Spleen (tissue), 7 donors: ENCODE measurements at regions not wholly inside any gene's neighbourhood (a gene's known extent, or its start where the extent isn't known, plus 50 kb on each side); places are given as distances from the start of the nearest gene placed in this dataset.

Source experiments
- POLR2A ChIP-seq, 3 donors: fragments of 450-650 bp; IDR thresholded peaks; one replicate each; pipeline ENCODE4 v1.5.1; 2017; ENCODE audit warnings: antibody characterized with exemption in 3 of 3, mild to moderate bottlenecking in 1 of 3
- POLR2AphosphoS5 ChIP-seq, 3 donors: sonication (generic); formaldehyde crosslinking; IDR thresholded peaks; one replicate each; pipeline ENCODE4 v1.5.1; 2017; ENCODE audit warnings: antibody characterized with exemption in 3 of 3
- TF ChIP-seq, protein P1 (sequence below), 11 experiments: fragments of 200-600 bp in 7 of 11; fragments of 450-650 bp in 4 of 11; sonication (generic) in 4 of 11; IDR thresholded peaks in 8 of 11; conservative IDR thresholded peaks in 3 of 11; 1 replicate in 7 of 11; 2 replicates in 4 of 11; pipeline versions ENCODE4 v1.4.0 to v1.8.0; 2016 to 2021; ENCODE audit warnings: antibody characterized with exemption in 11 of 11, inconsistent platforms in 4 of 11, mild to moderate bottlenecking in 1 of 11
- donor health status: DM: no; HTN: no; CAD: no; lungs with moderate emphysema.
- donor health status: DM: no; HTN: no; CAD: no.
- donor health status: DM: no; HTN: no; CAD: no.

DNA sequence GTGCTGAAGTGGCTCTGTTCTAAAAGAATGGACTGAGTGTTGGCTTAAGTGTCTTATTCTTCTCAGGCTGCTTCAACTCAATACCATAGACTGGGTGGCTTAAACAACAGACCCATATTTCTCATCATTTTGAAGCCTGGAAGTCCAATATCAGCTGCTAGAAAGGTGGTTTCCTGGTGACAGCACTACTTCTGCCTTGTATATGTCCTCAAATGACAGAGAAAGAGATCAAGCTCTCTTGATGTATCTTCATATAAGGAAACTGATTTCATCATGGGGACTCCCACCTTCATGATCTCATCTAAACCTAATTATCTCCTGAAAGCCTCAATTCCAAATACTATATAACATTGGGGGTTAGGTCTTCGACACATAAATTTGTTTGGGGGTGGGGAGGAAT, 449.7 kb upstream of the DSEL start:
- no peak for TF ChIP-seq POLR2AphosphoS5 (IDR thresholded peaks at IDR 0.05)
- TF ChIP-seq, protein P1, sequence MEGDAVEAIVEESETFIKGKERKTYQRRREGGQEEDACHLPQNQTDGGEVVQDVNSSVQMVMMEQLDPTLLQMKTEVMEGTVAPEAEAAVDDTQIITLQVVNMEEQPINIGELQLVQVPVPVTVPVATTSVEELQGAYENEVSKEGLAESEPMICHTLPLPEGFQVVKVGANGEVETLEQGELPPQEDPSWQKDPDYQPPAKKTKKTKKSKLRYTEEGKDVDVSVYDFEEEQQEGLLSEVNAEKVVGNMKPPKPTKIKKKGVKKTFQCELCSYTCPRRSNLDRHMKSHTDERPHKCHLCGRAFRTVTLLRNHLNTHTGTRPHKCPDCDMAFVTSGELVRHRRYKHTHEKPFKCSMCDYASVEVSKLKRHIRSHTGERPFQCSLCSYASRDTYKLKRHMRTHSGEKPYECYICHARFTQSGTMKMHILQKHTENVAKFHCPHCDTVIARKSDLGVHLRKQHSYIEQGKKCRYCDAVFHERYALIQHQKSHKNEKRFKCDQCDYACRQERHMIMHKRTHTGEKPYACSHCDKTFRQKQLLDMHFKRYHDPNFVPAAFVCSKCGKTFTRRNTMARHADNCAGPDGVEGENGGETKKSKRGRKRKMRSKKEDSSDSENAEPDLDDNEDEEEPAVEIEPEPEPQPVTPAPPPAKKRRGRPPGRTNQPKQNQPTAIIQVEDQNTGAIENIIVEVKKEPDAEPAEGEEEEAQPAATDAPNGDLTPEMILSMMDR (IDR thresholded peaks at IDR 0.05 in 8 of 11, conservative IDR thresholded peaks at IDR 0.05 in 3 of 11) = no peak
- TF ChIP-seq POLR2A (IDR thresholded peaks at IDR 0.05) = no peak
